ENCODE measurements at regions not wholly inside any gene's neighbourhood (a gene's known extent, or its start where the extent isn't known, plus 50 kb on each side); places are given as distances from the start of the nearest gene placed in this dataset.

GRCh38 chr4:1563768-1564485 is 120.2 kb downstream of the FAM53A start:
- no peaks in the 10 kb centered on the region for H3K4me1 ChIP-seq (ENCODE audit: insufficient read depth, low read length)
- Mint-ChIP-seq H3K9me3 (ENCODE audit: unreplicated experiment) (no peaks in the 10 kb centered on the region), H3K4me3 (ENCODE audit: unreplicated experiment) (no peak overlapping the region), H3K36me3 (ENCODE audit: low read depth, unreplicated experiment) (no peaks in the 10 kb centered on the region), H3K27ac (ENCODE audit: unreplicated experiment) (no peak overlapping the region), H3K27me3 (ENCODE audit: low read depth, unreplicated experiment) (peaks cover 43% of the 10 kb centered on the region), H3K4me1 (ENCODE audit: low read depth, unreplicated experiment) (no peaks in the 10 kb centered on the region)
- H3K4me2 ChIP-seq (ENCODE audit: low read length), result no peak overlapping the region
- H3K27me3 ChIP-seq (ENCODE audit: insufficient read depth, low read length), result peaks cover 3% of the 10 kb centered on the region
- no peak overlapping the region for H3K9ac ChIP-seq (ENCODE audit: low read length)
- no peak overlapping the region for H3K4me3 ChIP-seq (ENCODE audit: insufficient read depth, low read depth, low read length)
- FAIRE-seq, result no peak
- H3K36me3 ChIP-seq (ENCODE audit: insufficient read depth, low read length), result no peaks in the 10 kb centered on the region
- H3K27ac ChIP-seq (ENCODE audit: low read depth, low read length), result no peak overlapping the region
- no peak overlapping the region for H2AFZ ChIP-seq (ENCODE audit: low read depth, low read length)
- H3K79me2 ChIP-seq (ENCODE audit: insufficient read depth, low read length), result no peaks in the 10 kb centered on the region
- no peak for DNase-seq (ENCODE audit: low read depth)
- H4K20me1 ChIP-seq (ENCODE audit: insufficient read depth, low read length), result no peaks in the 10 kb centered on the region
- TF ChIP-seq EZH2 (IDR thresholded peaks at IDR 0.05; ENCODE audit: insufficient read depth, low read length) (no peak), CTCF (IDR thresholded peaks at IDR 0.05; ENCODE audit: insufficient read depth, low read depth, low read length) (no peak)
- H3K9me3 ChIP-seq (ENCODE audit: insufficient read depth, low read depth, low read length), result no peaks in the 10 kb centered on the region

GRCh38 chr4:1563241-1563640 is 120.9 kb downstream of the FAM53A start:
- Mint-ChIP-seq H3K9me3 (ENCODE audit: unreplicated experiment) (no peaks in the 10 kb centered on the region), H3K4me3 (ENCODE audit: unreplicated experiment) (no peak overlapping the region), H3K4me1 (ENCODE audit: low read depth, unreplicated experiment) (no peaks in the 10 kb centered on the region), H3K36me3 (ENCODE audit: low read depth, unreplicated experiment) (no peaks in the 10 kb centered on the region), H3K27ac (ENCODE audit: unreplicated experiment) (no peak overlapping the region), H3K27me3 (ENCODE audit: low read depth, unreplicated experiment) (peaks cover 43% of the 10 kb centered on the region)
- H2AFZ ChIP-seq (ENCODE audit: low read depth, low read length), result no peak overlapping the region
- no peak overlapping the region for H3K4me3 ChIP-seq (ENCODE audit: insufficient read depth, low read depth, low read length)
- TF ChIP-seq EZH2 (IDR thresholded peaks at IDR 0.05; ENCODE audit: insufficient read depth, low read length), result no peak
- TF ChIP-seq CTCF (IDR thresholded peaks at IDR 0.05; ENCODE audit: insufficient read depth, low read depth, low read length), result no peak
- peaks cover 3% of the 10 kb centered on the region for H3K27me3 ChIP-seq (ENCODE audit: insufficient read depth, low read length)
- H3K4me2 ChIP-seq (ENCODE audit: low read length), result no peak overlapping the region
- no peaks in the 10 kb centered on the region for H3K4me1 ChIP-seq (ENCODE audit: insufficient read depth, low read length)
- H3K36me3 ChIP-seq (ENCODE audit: insufficient read depth, low read length), result no peaks in the 10 kb centered on the region
- H4K20me1 ChIP-seq (ENCODE audit: insufficient read depth, low read length), result no peaks in the 10 kb centered on the region
- no peaks in the 10 kb centered on the region for H3K79me2 ChIP-seq (ENCODE audit: insufficient read depth, low read length)
- H3K27ac ChIP-seq (ENCODE audit: low read depth, low read length), result no peak overlapping the region
- FAIRE-seq (no peak), DNase-seq (ENCODE audit: low read depth) (no peak)
- H3K9me3 ChIP-seq (ENCODE audit: insufficient read depth, low read depth, low read length), result no peaks in the 10 kb centered on the region
- no peak overlapping the region for H3K9ac ChIP-seq (ENCODE audit: low read length)

- H3K4me3 ChIP-seq (ENCODE audit: insufficient read depth, low read depth, low read length), result no peak overlapping the region
- H3K36me3 Mint-ChIP-seq (ENCODE audit: low read depth, unreplicated experiment), result no peaks in the 10 kb centered on the region
- no peaks in the 10 kb centered on the region for H3K9me3 Mint-ChIP-seq (ENCODE audit: unreplicated experiment)
- no peak overlapping the region for H3K4me3 Mint-ChIP-seq (ENCODE audit: unreplicated experiment)
- H3K27me3 ChIP-seq (ENCODE audit: insufficient read depth, low read length), result peaks cover 3% of the 10 kb centered on the region
- FAIRE-seq (no peak), DNase-seq (ENCODE audit: low read depth) (no peak)
- TF ChIP-seq EZH2 (IDR thresholded peaks at IDR 0.05; ENCODE audit: insufficient read depth, low read length) (no peak), CTCF (IDR thresholded peaks at IDR 0.05; ENCODE audit: insufficient read depth, low read depth, low read length) (no peak)
- no peaks in the 10 kb centered on the region for H3K4me1 ChIP-seq (ENCODE audit: insufficient read depth, low read length)
- H3K4me1 Mint-ChIP-seq (ENCODE audit: low read depth, unreplicated experiment), result no peaks in the 10 kb centered on the region
- no peaks in the 10 kb centered on the region for H3K79me2 ChIP-seq (ENCODE audit: insufficient read depth, low read length)
- H4K20me1 ChIP-seq (ENCODE audit: insufficient read depth, low read length), result no peaks in the 10 kb centered on the region
- peaks cover 43% of the 10 kb centered on the region for H3K27me3 Mint-ChIP-seq (ENCODE audit: low read depth, unreplicated experiment)
- H3K36me3 ChIP-seq (ENCODE audit: insufficient read depth, low read length), result no peaks in the 10 kb centered on the region
- H2AFZ ChIP-seq (ENCODE audit: low read depth, low read length), result no peak overlapping the region
- no peak overlapping the region for H3K27ac ChIP-seq (ENCODE audit: low read depth, low read length)
- H3K9ac ChIP-seq (ENCODE audit: low read length), result no peak overlapping the region
- no peaks in the 10 kb centered on the region for H3K9me3 ChIP-seq (ENCODE audit: insufficient read depth, low read depth, low read length)
- H3K4me2 ChIP-seq (ENCODE audit: low read length), result no peak overlapping the region
- H3K27ac Mint-ChIP-seq (ENCODE audit: unreplicated experiment), result no peak overlapping the region
Observed at GRCh38 chr4:1562771-1563170, 121.3 kb downstream of the FAM53A start.

Data from astrocyte (in vitro differentiated cells and primary cell).